Upper lobe of left lung (tissue), 6 donors: ENCODE measurements at regions not wholly inside any gene's neighbourhood (a gene's known extent, or its start where the extent isn't known, plus 50 kb on each side); places are given as distances from the start of the nearest gene placed in this dataset.
A peak's percentile ranks its signal among the peaks of the same experiment; 100 is the strongest.
"Not testable (repeated sequence)": the region's sequence is repeated elsewhere in the genome, so short reads cannot be mapped to it uniquely, and the experiment has no call there.

Experiments
- ATAC-seq, 2 donors: fragments of 200-7000 bp; cut with Tn5 transposase; one replicate each; pipeline ENCODE4 v1.9.1; 2022; ENCODE audit warnings: mild to moderate bottlenecking in 2 of 2, moderate library complexity in 2 of 2; ENCODE audit not compliant: low FRiP score in 2 of 2
- DNase-seq, 2 donors: peaks; one replicate each; pipeline ENCODE4 v3.0.0-alpha.2; 2019 to 2020
- H3K27ac ChIP-seq, 4 donors: fragments of 200-600 bp; sonication (generic); one replicate each; pipeline ENCODE4 v1.5.1; 2016 to 2019
- H3K27me3 ChIP-seq, 4 donors: fragments of 200-600 bp; sonication (generic); one replicate each; pipeline ENCODE4 v1.5.1; 2017 to 2019
- H3K36me3 ChIP-seq, 4 donors: fragments of 200-600 bp; sonication (generic); one replicate each; pipeline ENCODE4 v1.5.1; 2016 to 2019
- H3K4me1 ChIP-seq, 4 donors: fragments of 200-600 bp; sonication (generic); one replicate each; pipeline ENCODE4 v1.5.1; 2018 to 2019
- H3K4me3 ChIP-seq, 4 donors: fragments of 200-600 bp; sonication (generic); one replicate each; pipeline ENCODE4 v1.5.1; 2017 to 2019; ENCODE audit warnings: mild to moderate bottlenecking in 2 of 4, moderate library complexity in 1 of 4
- H3K9me3 ChIP-seq, 4 donors: fragments of 200-600 bp; sonication (generic); one replicate each; pipeline ENCODE4 v1.5.1; 2018 to 2019
- CTCF ChIP-seq, 6 experiments: fragments of 450-650 bp in 4 of 6; fragments of 200-600 bp in 2 of 6; sonication (generic) in 2 of 6; IDR thresholded peaks; one replicate each; pipeline ENCODE4 v1.5.1; 2016 to 2019; ENCODE audit warnings: antibody characterized with exemption in 6 of 6
- EP300 ChIP-seq, 4 donors: sonication (generic); formaldehyde crosslinking; IDR thresholded peaks; one replicate each; pipeline ENCODE4 v1.5.1; 2017; ENCODE audit warnings: antibody characterized with exemption in 4 of 4, control low read depth in 2 of 4
- POLR2A ChIP-seq, 4 donors: fragments of 450-650 bp; IDR thresholded peaks; one replicate each; pipeline ENCODE4 v1.5.1; 2016 to 2017; ENCODE audit warnings: antibody characterized with exemption in 4 of 4, mild to moderate bottlenecking in 2 of 4
- POLR2AphosphoS5 ChIP-seq, 2 donors: sonication (generic); formaldehyde crosslinking; IDR thresholded peaks; one replicate each; pipeline ENCODE4 v1.5.1; 2017; ENCODE audit warnings: antibody characterized with exemption in 2 of 2
- WGBS, 2 donors: methylation state at CpG; one replicate each; pipeline ENCODE4 v1.1.5; 2017 to 2018; 5-methylcytosine and 5-hydroxymethylcytosine counted together
- donor health status: DM: no; HTN: no; CAD: no; lungs with moderate emphysema.
- donor health status: DM: no; HTN: yes; CAD: no; lungs with severe emphysema.

GRCh38 chr22:49344656-49345055, 483.0 kb downstream of the BRD1 start:
- ATAC-seq (no peak), DNase-seq (peak in 1 of 2 donors; percentile 7)
- no peak overlapping the region for H3K27ac ChIP-seq
- H3K9me3 ChIP-seq, result no peaks in the 10 kb centered on the region
- H3K4me1 ChIP-seq, result no peaks in the 10 kb centered on the region
- TF ChIP-seq POLR2AphosphoS5 (IDR thresholded peaks at IDR 0.05), result no peak
- TF ChIP-seq CTCF (IDR thresholded peaks at IDR 0.05), result no peak
- no peak for TF ChIP-seq POLR2A (IDR thresholded peaks at IDR 0.05)
- no peak for TF ChIP-seq EP300 (IDR thresholded peaks at IDR 0.05)
- WGBS, 2 donors, result 42 to 53% methylated on average over 7 of the region's 7 CpGs
- H3K4me3 ChIP-seq, result no peak overlapping the region
- H3K27me3 ChIP-seq, result no peaks in the 10 kb centered on the region
- H3K36me3 ChIP-seq, result no peaks in the 10 kb centered on the region

DNA sequence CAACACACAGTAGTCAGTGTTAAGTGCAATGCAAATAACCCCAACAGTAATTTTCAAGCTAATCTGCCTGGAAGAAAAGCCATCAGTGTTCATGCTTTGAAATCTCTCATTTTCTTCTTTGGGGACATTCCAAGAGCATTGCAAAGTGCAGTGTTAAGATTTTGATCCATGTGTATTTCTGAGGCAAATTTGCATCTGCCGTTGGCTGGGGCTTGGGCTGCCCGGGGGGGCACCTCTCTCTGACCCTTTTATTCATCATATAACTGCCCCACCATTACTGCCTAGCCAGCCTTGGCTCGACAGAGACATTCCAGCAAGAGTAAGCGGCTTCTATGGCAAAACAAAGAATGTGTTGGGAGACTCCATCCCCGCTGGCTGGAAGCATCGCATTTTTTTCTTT, 483.5 kb downstream of the BRD1 start:
- Histone ChIP-seq H3K9me3 (no peaks in the 10 kb centered on the region), H3K4me1 (no peaks in the 10 kb centered on the region), H3K27ac (no peak overlapping the region), H3K27me3 (no peaks in the 10 kb centered on the region), H3K36me3 (no peaks in the 10 kb centered on the region), H3K4me3 (no peak overlapping the region)
- TF ChIP-seq CTCF (IDR thresholded peaks at IDR 0.05) (no peak), POLR2A (IDR thresholded peaks at IDR 0.05) (no peak), POLR2AphosphoS5 (IDR thresholded peaks at IDR 0.05) (no peak), EP300 (IDR thresholded peaks at IDR 0.05) (no peak)
- 39% methylated on average over 6 of the region's 6 CpGs for WGBS, 2 donors
- DNase-seq (no peak), ATAC-seq (no peak)

- 85 to 89% methylated on average over 8 of the region's 8 CpGs for WGBS, 2 donors
- Histone ChIP-seq H3K9me3 (no peaks in the 10 kb centered on the region), H3K4me3 (no peak overlapping the region), H3K4me1 (no peaks in the 10 kb centered on the region), H3K27ac (no peak overlapping the region), H3K27me3 (no peaks in the 10 kb centered on the region), H3K36me3 (no peaks in the 10 kb centered on the region)
- no peak for TF ChIP-seq POLR2AphosphoS5 (IDR thresholded peaks at IDR 0.05)
- no peak for TF ChIP-seq CTCF (IDR thresholded peaks at IDR 0.05)
- TF ChIP-seq EP300 (IDR thresholded peaks at IDR 0.05), result no peak
- TF ChIP-seq POLR2A (IDR thresholded peaks at IDR 0.05), result no peak
- DNase-seq (no peak), ATAC-seq (peak in 1 of 2 donors; percentile 30)
Measured at GRCh38 chr22:49340406-49340805, 487.3 kb downstream of the BRD1 start.

DNA sequence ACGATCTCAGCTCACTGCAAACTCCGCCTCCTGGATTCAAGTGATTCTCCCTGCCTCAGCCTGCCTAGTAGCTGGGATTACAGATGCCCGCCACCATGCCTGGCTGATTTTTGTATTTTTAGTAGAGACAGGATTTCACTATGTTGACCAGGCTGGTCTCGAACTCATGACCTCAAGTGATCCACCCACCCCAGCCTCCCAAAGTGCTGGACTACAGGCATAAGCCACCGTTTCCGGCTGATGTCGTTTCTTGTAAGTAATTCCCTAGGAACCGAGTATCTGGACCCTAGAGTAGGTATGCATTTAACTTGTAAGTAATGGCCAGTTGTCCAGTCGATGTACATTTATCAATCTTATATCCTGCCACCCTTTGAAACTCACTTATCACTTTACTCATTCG, 491.2 kb downstream of the BRD1 start:
- not testable (repeated sequence) for H3K9me3 ChIP-seq, ATAC-seq, H3K27ac ChIP-seq, H3K4me1 ChIP-seq, H3K27me3 ChIP-seq, H3K36me3 ChIP-seq, H3K4me3 ChIP-seq, DNase-seq
- WGBS, 2 donors, result 73 to 82% methylated on average over 10 of the region's 10 CpGs

GRCh38 chr22:49334976-49335375, 492.7 kb downstream of the BRD1 start:
- whole genome bisulfite sequencing, 2 donors, result 89 to 100% methylated on average over 2 to 10 of the region's 10 CpGs
- no peak overlapping the region for H3K4me3 ChIP-seq
- no peaks in the 10 kb centered on the region for H3K36me3 ChIP-seq
- no peak overlapping the region for H3K27ac ChIP-seq
- H3K9me3 ChIP-seq, result no peaks in the 10 kb centered on the region
- no peaks in the 10 kb centered on the region for H3K4me1 ChIP-seq
- TF ChIP-seq CTCF (IDR thresholded peaks at IDR 0.05) (no peak), POLR2AphosphoS5 (IDR thresholded peaks at IDR 0.05) (no peak), POLR2A (IDR thresholded peaks at IDR 0.05) (no peak)
- H3K27me3 ChIP-seq, result no peaks in the 10 kb centered on the region
- DNase-seq, result no peak
- ATAC-seq, result no peak
